ENCODE measurements at regions not wholly inside any gene's neighbourhood (a gene's known extent, or its start where the extent isn't known, plus 50 kb on each side); places are given as distances from the start of the nearest gene placed in this dataset.
"Not testable (repeated sequence)": the region's sequence is repeated elsewhere in the genome, so short reads cannot be mapped to it uniquely, and the experiment has no call there.

DNA sequence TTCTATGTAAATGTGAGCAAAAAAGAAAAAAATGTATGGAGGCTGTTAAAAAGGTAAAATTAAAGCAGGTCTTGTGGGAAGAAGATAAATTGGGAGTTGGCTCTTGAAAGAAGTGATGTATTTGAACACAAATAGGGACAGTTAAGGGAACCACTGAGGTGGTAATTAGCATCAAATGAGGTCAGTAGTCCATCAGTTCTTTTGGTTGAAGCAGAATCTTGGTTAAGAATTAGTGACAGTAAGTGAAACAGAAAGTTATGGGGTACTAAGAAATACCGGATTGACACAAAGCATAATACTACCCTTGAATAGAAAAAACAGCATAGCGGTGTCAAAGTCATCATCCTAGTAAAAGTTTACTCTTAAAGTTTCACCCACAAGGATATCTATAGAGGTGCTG lies 352.6 kb upstream of the VRK2 start:
- H3K4me3 ChIP-seq (ENCODE audit: control insufficient read depth, low read depth, low read length) = no peak overlapping the region
- no peak for DNase-seq (ENCODE audit: low read depth)
- TF ChIP-seq, protein P1, sequence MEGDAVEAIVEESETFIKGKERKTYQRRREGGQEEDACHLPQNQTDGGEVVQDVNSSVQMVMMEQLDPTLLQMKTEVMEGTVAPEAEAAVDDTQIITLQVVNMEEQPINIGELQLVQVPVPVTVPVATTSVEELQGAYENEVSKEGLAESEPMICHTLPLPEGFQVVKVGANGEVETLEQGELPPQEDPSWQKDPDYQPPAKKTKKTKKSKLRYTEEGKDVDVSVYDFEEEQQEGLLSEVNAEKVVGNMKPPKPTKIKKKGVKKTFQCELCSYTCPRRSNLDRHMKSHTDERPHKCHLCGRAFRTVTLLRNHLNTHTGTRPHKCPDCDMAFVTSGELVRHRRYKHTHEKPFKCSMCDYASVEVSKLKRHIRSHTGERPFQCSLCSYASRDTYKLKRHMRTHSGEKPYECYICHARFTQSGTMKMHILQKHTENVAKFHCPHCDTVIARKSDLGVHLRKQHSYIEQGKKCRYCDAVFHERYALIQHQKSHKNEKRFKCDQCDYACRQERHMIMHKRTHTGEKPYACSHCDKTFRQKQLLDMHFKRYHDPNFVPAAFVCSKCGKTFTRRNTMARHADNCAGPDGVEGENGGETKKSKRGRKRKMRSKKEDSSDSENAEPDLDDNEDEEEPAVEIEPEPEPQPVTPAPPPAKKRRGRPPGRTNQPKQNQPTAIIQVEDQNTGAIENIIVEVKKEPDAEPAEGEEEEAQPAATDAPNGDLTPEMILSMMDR (IDR thresholded peaks at IDR 0.05; ENCODE audit: control insufficient read depth, insufficient read depth, low read depth, low read length, missing control alignments) = no peak

DNA sequence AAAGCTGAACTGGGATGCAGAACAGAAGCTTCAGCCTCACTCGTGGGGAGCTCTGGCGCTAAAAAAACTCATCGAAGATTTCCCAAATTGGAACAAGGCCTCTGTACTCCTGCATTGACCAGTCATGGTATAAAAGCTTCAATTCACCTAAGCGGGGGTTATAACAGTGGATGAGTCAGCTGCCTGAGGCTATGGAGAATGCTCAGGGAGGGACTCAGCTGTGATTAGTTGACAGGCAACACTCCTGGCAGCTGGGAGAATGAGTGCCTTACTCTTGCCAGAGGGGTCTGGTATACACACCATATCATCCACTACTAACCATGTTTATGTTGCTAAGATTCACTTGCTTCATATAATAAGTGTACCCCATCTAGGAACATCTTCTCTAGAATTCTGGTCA lies 350.6 kb upstream of the VRK2 start:
- TF ChIP-seq, protein P1 (IDR thresholded peaks at IDR 0.05; ENCODE audit: control insufficient read depth, insufficient read depth, low read depth, low read length, missing control alignments) = no peak
- DNase-seq (ENCODE audit: low read depth) = no peak
- no peak overlapping the region for H3K4me3 ChIP-seq (ENCODE audit: control insufficient read depth, low read depth, low read length)

DNA sequence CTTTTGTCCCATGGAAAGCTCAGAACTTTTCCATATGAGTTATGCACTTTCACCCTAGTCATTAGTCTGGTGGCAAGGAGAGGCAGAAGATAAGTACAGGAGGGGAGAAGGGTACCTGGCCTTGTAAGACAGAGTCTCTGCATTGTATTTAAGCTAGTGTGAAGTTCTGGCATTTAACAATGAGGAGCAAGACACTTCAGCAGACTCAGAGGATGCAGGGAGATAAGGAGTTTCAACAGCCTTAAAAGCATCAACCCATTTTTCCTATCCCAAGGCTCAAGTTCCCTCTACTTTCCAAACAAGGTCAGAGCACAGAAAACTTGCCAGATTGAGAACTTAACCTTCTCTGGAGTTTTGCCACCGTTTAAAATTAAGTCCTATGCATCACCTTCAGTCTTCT lies 348.2 kb upstream of the VRK2 start:
- TF ChIP-seq, protein P1 (IDR thresholded peaks at IDR 0.05; ENCODE audit: control insufficient read depth, insufficient read depth, low read depth, low read length, missing control alignments) = no peak
- no peak for DNase-seq (ENCODE audit: low read depth)
- no peak overlapping the region for H3K4me3 ChIP-seq (ENCODE audit: control insufficient read depth, low read depth, low read length)

DNA sequence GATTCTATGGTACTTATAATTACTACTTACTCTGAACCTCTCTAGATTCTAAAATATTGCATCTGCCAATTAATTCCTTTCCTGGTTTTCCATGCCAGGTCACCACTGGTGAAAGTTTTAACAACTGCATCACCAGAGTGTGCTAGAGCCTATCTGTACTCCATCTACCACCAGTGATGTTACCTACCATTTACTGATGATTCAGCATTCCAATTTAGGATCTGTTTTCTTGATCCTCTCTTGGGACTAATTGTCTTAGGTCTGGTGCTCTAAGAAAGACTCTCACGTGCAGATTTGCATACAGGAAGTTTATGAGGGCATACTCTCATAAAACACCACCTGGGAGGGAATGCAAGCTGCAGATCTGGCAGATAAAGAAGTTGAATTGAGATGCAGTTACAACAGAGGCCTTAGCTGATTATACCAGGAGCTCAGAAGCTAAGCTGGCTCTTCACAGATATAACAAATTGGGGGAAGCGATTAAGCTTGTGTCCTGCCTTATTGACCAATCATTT lies 347.6 kb upstream of the VRK2 start:
- TF ChIP-seq, protein P1 (IDR thresholded peaks at IDR 0.05; ENCODE audit: control insufficient read depth, insufficient read depth, low read depth, low read length, missing control alignments) = no peak
- no peak for DNase-seq (ENCODE audit: low read depth)
- no peak overlapping the region for H3K4me3 ChIP-seq (ENCODE audit: control insufficient read depth, low read depth, low read length)

DNA sequence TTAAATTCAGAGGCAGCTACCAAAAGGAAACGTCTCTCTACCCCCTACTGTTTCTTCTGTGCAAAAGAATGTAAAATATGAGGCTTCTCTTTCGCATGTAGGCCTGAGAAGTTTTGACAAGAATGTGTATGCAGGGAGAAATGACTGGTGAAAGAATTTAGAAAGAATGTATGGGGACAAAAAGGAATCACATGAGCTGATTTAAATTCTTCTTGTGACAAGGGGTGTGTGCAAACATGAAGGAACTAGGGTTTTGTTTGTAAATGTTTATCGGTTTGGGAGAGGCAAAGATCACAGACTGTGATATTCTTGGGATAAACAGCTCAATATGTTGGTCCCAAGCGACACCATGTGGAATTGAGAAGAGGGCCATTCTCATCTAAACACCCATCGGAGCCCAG lies 345.2 kb upstream of the VRK2 start:
- TF ChIP-seq, protein P1 (IDR thresholded peaks at IDR 0.05; ENCODE audit: control insufficient read depth, insufficient read depth, low read depth, low read length, missing control alignments) = no peak
- no peak overlapping the region for H3K4me3 ChIP-seq (ENCODE audit: control insufficient read depth, low read depth, low read length)
- no peak for DNase-seq (ENCODE audit: low read depth)

DNA sequence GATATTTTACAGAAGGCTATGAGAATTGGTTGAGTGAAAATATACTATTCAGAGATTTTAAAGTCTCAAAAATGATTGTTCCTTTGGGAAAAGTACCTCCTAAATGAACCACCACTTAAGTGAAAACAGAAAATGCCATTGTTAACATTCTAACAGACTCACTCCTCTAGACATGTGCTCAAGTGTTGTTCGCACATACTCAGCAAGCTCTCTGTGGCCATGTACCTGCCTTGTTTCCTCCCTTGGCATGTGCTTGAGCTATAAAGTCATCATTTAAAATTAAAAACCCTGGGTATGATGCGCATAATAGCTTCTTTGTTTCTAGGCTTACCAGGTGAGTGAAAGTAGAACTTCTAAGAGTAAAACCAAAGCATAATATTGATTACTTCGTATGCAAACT lies 343.2 kb upstream of the VRK2 start:
- DNase-seq (ENCODE audit: low read depth) = no peak
- no peak overlapping the region for H3K4me3 ChIP-seq (ENCODE audit: control insufficient read depth, low read depth, low read length)
- TF ChIP-seq, protein P1 (IDR thresholded peaks at IDR 0.05; ENCODE audit: control insufficient read depth, insufficient read depth, low read depth, low read length, missing control alignments) = no peak

DNA sequence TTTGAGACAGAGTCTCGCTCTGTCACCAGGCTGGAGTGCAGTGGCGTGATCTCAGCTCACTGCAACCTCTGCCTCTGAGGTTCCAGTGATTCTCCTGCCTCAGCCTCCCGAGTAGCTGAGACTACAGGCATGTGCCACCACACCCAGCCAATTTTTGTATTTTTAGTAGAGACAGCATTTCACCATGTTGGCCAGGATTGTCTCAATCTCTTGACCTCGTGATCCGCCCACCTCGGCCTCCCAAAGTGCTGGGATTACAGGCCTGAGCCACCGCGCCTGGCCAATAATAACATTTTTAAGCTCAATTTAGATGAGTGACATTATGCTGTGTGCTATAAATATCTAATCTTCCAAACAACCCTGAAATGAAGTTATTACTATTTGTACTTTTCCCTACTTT lies 338.8 kb upstream of the VRK2 start:
- H3K4me3 ChIP-seq (ENCODE audit: control insufficient read depth, low read depth, low read length); DNase-seq (ENCODE audit: low read depth): not testable (repeated sequence)

All from AG09309 (cell line).